Coronary artery (tissue), 2 donors: ENCODE measurements at regions not wholly inside any gene's neighbourhood (a gene's known extent, or its start where the extent isn't known, plus 50 kb on each side); places are given as distances from the start of the nearest gene placed in this dataset.
"Not testable (repeated sequence)": the region's sequence is repeated elsewhere in the genome, so short reads cannot be mapped to it uniquely, and the experiment has no call there.

Source experiments
- DNase-seq: peaks from one replicate; pipeline ENCODE4 v3.0.0-alpha.2; 2017; ENCODE audit warnings: low spot score
- H3K27ac ChIP-seq, 2 donors: fragments of 200-600 bp; sonication (generic); one replicate each; pipeline ENCODE4 v1.5.1; 2016 to 2019
- H3K4me3 ChIP-seq: fragments of 200-600 bp; sonication (generic); 2 replicates; pipeline ENCODE4 v1.5.1; 2016; ENCODE audit warnings: mild to moderate bottlenecking, moderate library complexity
- CTCF ChIP-seq: fragments of 200-600 bp; sonication (generic); IDR thresholded peaks from one replicate; pipeline ENCODE4 v1.5.1; 2019; ENCODE audit warnings: antibody characterized with exemption

GRCh38 chr11:57941875-57942274 lies 81.8 kb upstream of the OR9Q1 start:
- no peak for TF ChIP-seq CTCF
- DNase-seq: peak; percentile 21
- Histone ChIP-seq H3K4me3 (no peak overlapping the region), H3K27ac (no peak overlapping the region)

GRCh38 chr11:57942808-57943207 lies 80.9 kb upstream of the OR9Q1 start:
- peak; percentile 24 for DNase-seq
- Histone ChIP-seq H3K4me3 (no peak overlapping the region), H3K27ac (no peak overlapping the region)
- no peak for TF ChIP-seq CTCF

- DNase-seq, H3K4me3 ChIP-seq, H3K27ac ChIP-seq: not testable (repeated sequence)
These were observed 79.9 kb upstream of the OR9Q1 start for GRCh38 chr11:57943766-57944165.

- no peak for TF ChIP-seq CTCF
- Histone ChIP-seq H3K27ac (no peak overlapping the region), H3K4me3 (no peak overlapping the region)
- peak; percentile 45 for DNase-seq
These were observed 77.1 kb upstream of the OR9Q1 start for GRCh38 chr11:57946628-57947027.

- Histone ChIP-seq H3K4me3 (no peak overlapping the region), H3K27ac (no peak overlapping the region)
- TF ChIP-seq CTCF: no peak
- DNase-seq: no peak
These were observed 59.0 kb upstream of the OR9Q1 start for GRCh38 chr11:57964660-57965059.

GRCh38 chr11:57971272-57972012 lies 52.2 kb upstream of the OR9Q1 start:
- H3K27ac ChIP-seq: no peak overlapping the region
- TF ChIP-seq CTCF: no peak
- no peak overlapping the region for H3K4me3 ChIP-seq
- DNase-seq: no peak

GRCh38 chr11:57972013-57972367 lies 51.7 kb upstream of the OR9Q1 start:
- DNase-seq: no peak
- Histone ChIP-seq H3K27ac (no peak overlapping the region), H3K4me3 (no peak overlapping the region)
- no peak for TF ChIP-seq CTCF
